Ovary (tissue), 3 donors: ENCODE measurements at regions not wholly inside any gene's neighbourhood (a gene's known extent, or its start where the extent isn't known, plus 50 kb on each side); places are given as distances from the start of the nearest gene placed in this dataset.

Experiments
- EP300 ChIP-seq: sonication (generic); formaldehyde crosslinking; IDR thresholded peaks from one replicate; pipeline ENCODE4 v1.6.1; 2017; ENCODE audit warnings: antibody characterized with exemption
- POLR2A ChIP-seq: fragments of 450-650 bp; IDR thresholded peaks from one replicate; pipeline ENCODE4 v1.6.1; 2017; ENCODE audit warnings: antibody characterized with exemption, mild to moderate bottlenecking, moderate library complexity
- TF ChIP-seq, protein P1 (sequence below), 3 donors: fragments of 450-650 bp in 2 of 3; fragments of 200-600 bp in 1 of 3; IDR thresholded peaks; one replicate each; pipeline versions ENCODE4 v1.5.1 to v1.8.0; 2016 to 2022; ENCODE audit warnings: antibody characterized with exemption in 3 of 3, mild to moderate bottlenecking in 1 of 3
- donor health status: DM: no; HTN: no; CAD: no.

DNA sequence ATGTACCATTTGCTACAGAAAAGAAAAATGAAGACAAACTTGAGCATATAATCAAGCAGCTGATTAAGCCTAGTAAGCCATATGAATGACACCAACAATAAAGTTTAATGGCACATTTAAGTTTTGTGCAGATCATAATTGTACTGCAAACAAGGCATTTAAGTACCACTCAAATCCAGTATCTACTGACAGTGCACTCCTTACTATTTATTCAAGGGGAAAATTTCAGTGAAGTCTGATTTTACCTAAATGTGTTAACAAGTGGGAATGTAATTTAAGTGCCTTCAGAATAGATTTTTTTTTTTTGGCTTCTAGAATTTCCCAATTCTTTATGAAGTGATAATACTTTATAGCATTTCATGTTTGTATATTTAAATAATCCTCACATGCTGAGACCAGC, 341.0 kb upstream of the POU5F2 start:
- TF ChIP-seq, protein P1, sequence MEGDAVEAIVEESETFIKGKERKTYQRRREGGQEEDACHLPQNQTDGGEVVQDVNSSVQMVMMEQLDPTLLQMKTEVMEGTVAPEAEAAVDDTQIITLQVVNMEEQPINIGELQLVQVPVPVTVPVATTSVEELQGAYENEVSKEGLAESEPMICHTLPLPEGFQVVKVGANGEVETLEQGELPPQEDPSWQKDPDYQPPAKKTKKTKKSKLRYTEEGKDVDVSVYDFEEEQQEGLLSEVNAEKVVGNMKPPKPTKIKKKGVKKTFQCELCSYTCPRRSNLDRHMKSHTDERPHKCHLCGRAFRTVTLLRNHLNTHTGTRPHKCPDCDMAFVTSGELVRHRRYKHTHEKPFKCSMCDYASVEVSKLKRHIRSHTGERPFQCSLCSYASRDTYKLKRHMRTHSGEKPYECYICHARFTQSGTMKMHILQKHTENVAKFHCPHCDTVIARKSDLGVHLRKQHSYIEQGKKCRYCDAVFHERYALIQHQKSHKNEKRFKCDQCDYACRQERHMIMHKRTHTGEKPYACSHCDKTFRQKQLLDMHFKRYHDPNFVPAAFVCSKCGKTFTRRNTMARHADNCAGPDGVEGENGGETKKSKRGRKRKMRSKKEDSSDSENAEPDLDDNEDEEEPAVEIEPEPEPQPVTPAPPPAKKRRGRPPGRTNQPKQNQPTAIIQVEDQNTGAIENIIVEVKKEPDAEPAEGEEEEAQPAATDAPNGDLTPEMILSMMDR (IDR thresholded peaks at IDR 0.05), result no peak
- no peak for TF ChIP-seq POLR2A
- no peak for TF ChIP-seq EP300
